DMS 273 (cell line): ENCODE measurements at regions not wholly inside any gene's neighbourhood (a gene's known extent, or its start where the extent isn't known, plus 50 kb on each side); places are given as distances from the start of the nearest gene placed in this dataset.
"Not testable (repeated sequence)": the region's sequence is repeated elsewhere in the genome, so short reads cannot be mapped to it uniquely, and the experiment has no call there.

Source experiments
- DNase-seq: peaks from one replicate; lab custom pipeline; 2025; ENCODE audit not compliant: unreplicated experiment; lab: John Stamatoyannopoulos, UW

DNA sequence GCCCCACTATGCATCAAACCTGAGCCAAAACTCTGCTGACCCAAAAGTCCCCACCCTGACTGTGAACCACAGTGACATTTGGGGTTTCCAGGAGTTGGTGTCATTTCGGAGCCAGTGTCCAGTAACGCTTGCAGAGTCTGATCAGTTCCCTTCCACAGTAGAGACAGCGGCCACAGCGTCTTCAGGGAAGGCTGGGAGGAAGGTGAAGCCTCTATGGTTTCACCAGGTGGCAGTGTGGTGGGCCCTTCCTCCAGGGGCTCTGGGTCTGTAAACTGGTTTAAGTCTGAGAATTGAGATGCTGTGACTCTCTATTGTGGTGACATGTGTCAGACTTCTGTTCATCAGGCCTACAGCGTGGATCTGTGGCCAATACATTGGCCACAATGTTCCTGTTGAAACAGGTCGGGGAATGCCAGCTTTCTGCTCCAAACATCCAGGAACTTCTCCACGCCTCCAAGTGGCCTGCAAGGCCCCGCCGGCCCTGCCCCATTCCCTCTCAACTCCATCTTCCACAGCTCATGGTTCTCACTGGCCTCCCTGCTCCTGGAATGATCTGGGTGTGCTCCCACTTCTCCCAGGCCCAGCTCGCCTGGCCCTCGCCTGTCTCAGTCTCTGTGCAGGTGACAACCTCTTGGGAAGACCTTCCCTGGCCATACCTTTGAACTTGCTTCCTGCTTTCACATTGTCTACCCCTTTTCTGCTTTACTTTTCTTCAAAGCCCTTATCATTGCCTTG lies 124.5 kb upstream of the FAM20C start:
- DNase-seq, result no peak

DNA sequence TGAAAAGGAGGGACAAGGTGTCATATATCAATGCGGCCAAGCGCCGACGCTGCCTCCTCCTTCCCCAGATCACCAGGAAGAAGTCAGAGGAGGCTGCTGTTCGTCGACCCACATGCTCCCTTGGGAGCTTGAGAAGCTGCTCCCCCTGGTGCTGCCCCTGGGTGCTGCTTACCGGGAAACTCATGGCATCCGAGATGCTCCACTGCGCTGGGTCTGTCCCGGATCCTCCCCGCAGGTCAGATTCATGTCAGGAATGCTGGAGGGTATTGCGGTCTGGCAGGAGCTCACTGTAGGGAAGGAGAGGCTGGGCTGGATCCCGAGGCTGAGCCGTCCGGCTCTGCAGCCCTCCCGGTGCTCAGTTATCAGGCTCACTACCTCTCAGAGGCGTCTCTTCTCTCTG lies 123.7 kb upstream of the FAM20C start:
- DNase-seq, result no peak

DNA sequence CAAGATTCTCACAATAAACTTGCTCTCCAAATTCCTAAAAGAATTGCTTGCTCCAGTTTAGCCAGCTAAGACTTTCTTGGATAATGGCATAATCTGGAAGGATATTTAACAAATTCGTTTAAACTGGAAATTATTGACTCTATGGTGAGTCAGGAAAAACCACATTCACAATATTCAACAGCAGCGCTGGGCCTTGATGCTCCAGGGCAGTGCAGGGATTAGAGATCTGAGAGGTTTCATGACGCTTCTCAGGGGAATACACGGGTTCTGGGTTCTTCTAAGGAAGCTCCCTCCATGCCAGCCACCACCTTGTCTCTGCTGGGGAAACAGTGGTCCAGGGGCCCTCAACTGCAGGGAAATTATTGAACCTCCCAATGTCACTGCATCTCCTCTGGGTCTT lies 123.3 kb upstream of the FAM20C start:
- not testable (repeated sequence) for DNase-seq

- not testable (repeated sequence) for DNase-seq
Measured at GRCh38 chr7:69499-70123, 122.8 kb upstream of the FAM20C start.

DNA sequence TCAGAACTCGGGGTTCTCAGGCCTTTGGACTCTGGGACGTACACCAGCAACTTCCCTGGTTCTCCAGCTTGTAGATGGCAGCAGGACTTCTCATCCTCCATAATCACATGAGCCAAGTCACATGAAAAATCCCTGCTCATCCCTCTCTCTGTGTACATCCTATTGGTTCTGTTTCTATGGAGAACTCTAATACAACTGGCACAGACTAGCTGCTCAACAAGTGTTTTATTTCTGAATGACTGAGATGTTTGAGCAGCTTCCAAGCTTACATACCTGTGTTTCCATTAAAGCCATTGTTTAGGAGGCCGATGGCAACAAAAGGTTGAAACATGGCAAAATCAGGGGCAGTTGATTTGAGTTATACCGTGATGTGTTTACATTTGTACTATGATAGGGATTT lies 122.2 kb upstream of the FAM20C start:
- DNase-seq, result not testable (repeated sequence)

DNA sequence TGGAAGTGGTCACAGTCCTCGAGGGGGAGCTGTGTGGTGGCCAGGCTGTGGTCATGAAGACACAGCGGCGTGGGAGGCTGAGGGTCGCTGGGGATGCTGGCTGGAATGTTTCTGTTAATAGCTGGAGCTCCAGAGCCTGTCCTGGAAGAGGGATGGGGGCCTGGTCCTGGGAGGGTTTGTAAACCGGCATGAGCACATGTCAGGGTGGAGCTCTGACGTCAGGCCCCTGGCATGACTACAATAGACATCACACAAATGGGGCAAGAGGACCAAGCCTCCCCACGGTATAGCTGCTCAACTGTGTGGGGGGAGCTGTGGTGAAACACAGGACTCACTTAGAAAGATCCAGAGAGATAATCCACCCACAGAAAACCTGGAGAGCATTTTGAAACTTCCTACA lies 121.4 kb upstream of the FAM20C start:
- not testable (repeated sequence) for DNase-seq

GRCh38 chr7:72266-73057 lies 119.9 kb upstream of the FAM20C start:
- DNase-seq, result not testable (repeated sequence)

DNA sequence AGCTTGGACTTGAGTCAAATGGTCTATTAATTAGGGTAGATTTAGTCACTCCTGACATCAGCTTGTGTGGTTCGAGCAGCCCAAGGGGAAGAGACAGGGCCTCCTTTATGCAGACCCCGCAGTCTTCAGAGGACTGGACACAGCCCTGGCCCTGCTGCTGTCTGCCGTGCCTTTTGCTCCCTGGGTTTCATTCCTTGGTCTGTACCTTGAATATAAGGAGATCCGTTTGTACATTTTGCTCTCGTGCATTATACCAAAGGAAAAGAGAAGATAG lies 119.4 kb upstream of the FAM20C start:
- not testable (repeated sequence) for DNase-seq

- DNase-seq, result not testable (repeated sequence)
Measured at GRCh38 chr7:74008-74540, 118.3 kb upstream of the FAM20C start.

DNA sequence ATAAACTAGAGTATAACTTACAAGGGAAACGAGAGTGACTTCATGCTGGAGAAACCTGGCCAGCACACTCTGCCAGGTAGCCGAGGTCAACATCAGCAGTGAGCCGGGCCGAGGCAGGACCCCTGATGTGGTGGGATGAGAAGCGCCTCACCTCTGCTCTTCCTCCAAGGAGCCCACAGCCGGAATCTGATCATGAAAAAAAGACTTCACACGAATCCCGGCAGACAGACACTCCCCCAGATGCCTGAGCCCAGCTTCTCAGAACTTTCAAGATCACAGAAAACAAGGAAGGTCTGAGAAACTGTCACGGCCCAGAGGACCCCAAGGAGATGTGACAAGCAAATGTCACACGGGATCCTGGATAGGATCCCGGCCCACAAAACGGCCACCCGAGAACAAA lies 116.9 kb upstream of the FAM20C start:
- not testable (repeated sequence) for DNase-seq

GRCh38 chr7:76202-76601 lies 116.2 kb upstream of the FAM20C start:
- DNase-seq, result not testable (repeated sequence)

DNA sequence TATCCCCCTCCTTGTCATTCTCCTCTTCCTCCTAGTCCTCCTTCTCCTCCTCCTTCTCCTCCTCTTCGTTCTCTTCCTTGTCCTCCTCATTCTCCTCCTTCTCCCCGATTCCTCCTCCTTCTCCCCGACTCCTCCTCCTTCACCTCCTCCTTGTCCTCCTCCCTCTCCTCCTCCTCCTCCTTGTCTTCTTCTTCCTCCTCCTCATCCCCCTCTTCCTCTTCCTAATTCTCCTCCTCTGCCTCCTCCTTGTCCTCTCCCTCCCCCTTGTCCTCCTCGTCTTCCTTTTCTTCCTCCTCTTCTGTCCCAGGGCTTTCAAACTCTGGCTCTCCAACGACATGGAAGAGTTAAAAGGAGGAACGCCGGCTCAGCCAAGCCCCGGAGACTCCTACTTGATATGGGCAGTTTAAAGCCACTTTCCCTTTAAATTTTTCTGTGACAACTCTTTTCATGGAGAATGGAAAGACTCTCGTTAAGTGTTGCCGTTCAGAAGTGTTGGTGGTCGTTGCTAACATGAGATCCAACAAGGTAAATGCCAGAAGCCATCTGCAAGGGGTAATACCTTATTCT lies 115.5 kb upstream of the FAM20C start:
- not testable (repeated sequence) for DNase-seq

- not testable (repeated sequence) for DNase-seq
Measured at GRCh38 chr7:78862-79261, 113.5 kb upstream of the FAM20C start.

DNA sequence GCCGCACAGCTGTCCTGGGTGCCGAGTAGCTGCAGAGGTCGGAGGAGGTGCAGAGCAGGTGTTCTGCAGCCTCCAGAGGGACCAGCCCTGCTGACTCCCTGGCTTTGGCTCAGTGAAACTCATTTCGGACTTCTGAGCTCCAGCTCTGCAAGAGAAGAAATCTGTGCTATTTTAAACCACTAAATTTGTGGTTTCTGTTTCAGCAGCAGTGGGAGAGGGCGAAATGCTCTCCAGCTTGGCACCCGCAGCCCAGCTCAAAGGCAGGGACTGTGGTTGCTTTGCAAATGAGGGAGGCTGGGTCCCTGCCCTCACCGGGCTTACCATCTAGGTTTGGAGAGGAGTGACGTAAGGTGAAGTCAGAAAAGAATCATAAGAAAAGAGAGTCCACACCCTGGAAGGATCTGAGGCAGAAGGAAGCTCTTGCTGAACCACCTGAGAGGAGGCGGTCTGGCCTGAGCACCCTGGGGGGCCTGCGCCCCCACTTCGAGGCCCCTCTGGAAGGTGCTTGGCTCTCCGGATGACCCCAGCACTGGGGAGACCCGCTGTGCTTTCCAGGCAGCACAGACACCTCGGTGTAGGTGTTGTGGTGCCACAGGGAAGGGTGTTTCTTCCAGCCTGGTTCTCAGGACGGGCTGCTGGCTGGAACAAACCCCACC lies 112.8 kb upstream of the FAM20C start:
- DNase-seq, result not testable (repeated sequence)

GRCh38 chr7:80259-81067 lies 111.9 kb upstream of the FAM20C start:
- DNase-seq, result no peak

GRCh38 chr7:81068-81925 lies 111.1 kb upstream of the FAM20C start:
- no peak for DNase-seq

DNA sequence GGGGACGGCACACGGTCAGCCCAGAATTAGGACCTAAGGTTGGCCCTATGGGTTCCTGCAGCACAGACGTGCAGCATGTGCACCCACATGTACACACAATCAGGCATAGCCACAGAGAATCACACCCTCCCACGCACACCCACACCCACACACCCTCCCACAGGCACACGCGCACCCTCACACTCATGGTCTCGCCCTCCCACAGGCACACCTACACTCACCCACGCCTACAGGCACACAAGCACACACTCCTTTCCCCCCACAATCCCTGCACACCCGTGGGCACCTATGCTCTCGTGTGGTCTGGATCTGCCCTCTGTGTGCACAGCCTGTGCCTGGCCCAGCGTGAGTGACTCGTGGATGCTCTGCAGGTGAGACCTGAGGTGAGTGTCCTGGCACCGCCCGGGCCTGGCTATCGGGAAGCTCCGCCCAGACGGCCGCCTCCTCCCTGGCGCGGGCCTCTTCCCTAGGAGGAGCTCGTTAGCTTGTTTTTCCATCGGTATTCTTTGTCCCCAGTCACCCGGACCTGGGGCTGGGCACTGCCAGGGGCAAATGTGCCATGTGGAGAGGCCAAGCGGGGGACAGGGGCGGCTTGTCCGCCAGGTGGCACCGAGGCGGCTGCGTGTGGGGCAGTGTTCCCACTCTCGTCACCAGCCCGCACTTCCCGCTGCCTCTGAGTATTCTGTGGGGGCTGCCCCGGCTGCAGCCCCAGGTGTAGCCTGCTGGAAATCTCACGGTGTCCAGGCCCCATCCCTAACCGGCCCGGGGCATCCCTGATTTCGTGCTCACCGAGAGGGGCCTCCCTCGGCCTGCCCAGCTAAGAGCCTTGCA lies 110.2 kb upstream of the FAM20C start:
- no peak for DNase-seq

- DNase-seq, result no peak
Measured at GRCh38 chr7:82757-83155, 109.6 kb upstream of the FAM20C start.
